ENCODE measurements at regions not wholly inside any gene's neighbourhood (a gene's known extent, or its start where the extent isn't known, plus 50 kb on each side); places are given as distances from the start of the nearest gene placed in this dataset.

GRCh38 chr4:117429506-117429905 lies 344.1 kb upstream of the TRAM1L1 start:
- DNase-seq (no peak), ATAC-seq (peak; percentile 49)

- no peak for DNase-seq
- ATAC-seq = no peak
These were observed 349.0 kb upstream of the TRAM1L1 start for GRCh38 chr4:117434424-117434823.

- ATAC-seq = no peak
- peak; percentile 39 for DNase-seq
These were observed 362.5 kb upstream of the TRAM1L1 start for GRCh38 chr4:117447925-117448324.

- ATAC-seq (no peak), DNase-seq (no peak)
These were observed 369.7 kb upstream of the TRAM1L1 start for GRCh38 chr4:117455088-117455487.

GRCh38 chr4:117466388-117466787 lies 381.0 kb upstream of the TRAM1L1 start:
- ATAC-seq (no peak), DNase-seq (no peak)

GRCh38 chr4:117467404-117467803 lies 382.0 kb upstream of the TRAM1L1 start:
- no peak for DNase-seq
- no peak for ATAC-seq

- DNase-seq = no peak
- no peak for ATAC-seq
These were observed 389.6 kb upstream of the TRAM1L1 start for GRCh38 chr4:117474987-117475386.

GRCh38 chr4:117477925-117478324 lies 392.5 kb upstream of the TRAM1L1 start:
- ATAC-seq (no peak), DNase-seq (no peak)

GRCh38 chr4:117478702-117479101 lies 393.3 kb upstream of the TRAM1L1 start:
- DNase-seq (no peak), ATAC-seq (no peak)

GRCh38 chr4:117479673-117480072 lies 394.3 kb upstream of the TRAM1L1 start:
- peak; percentile 23 for ATAC-seq
- peak; percentile 3 for DNase-seq

- DNase-seq = no peak
- ATAC-seq = no peak
These were observed 396.4 kb upstream of the TRAM1L1 start for GRCh38 chr4:117481742-117482141.

GRCh38 chr4:117488692-117489091 lies 403.3 kb upstream of the TRAM1L1 start:
- DNase-seq = no peak
- ATAC-seq = no peak

GRCh38 chr4:117489107-117489506 lies 403.7 kb upstream of the TRAM1L1 start:
- no peak for DNase-seq
- no peak for ATAC-seq

GRCh38 chr4:117491516-117491915 lies 406.1 kb upstream of the TRAM1L1 start:
- DNase-seq = no peak
- ATAC-seq = no peak

GRCh38 chr4:117495802-117496201 lies 410.4 kb upstream of the TRAM1L1 start:
- no peak for DNase-seq
- ATAC-seq = no peak

GRCh38 chr4:117512414-117512813 lies 427.0 kb upstream of the TRAM1L1 start:
- no peak for DNase-seq
- ATAC-seq = no peak

GRCh38 chr4:117514391-117515175 lies 429.2 kb upstream of the TRAM1L1 start:
- DNase-seq (no peak), ATAC-seq (no peak)

- no peak for DNase-seq
- ATAC-seq = no peak
These were observed 430.5 kb upstream of the TRAM1L1 start for GRCh38 chr4:117515921-117516320.

- no peak for ATAC-seq
These were observed 442.2 kb upstream of the TRAM1L1 start for GRCh38 chr4:117527601-117528000.

GRCh38 chr4:117529401-117529800 lies 444.0 kb upstream of the TRAM1L1 start:
- ATAC-seq (no peak), DNase-seq (no peak)

More at GRCh38 chr4:117527601-117528000, 442.2 kb upstream of the TRAM1L1 start:
- no peak for DNase-seq

- DNase-seq = no peak
- ATAC-seq = no peak
These were observed 448.1 kb upstream of the TRAM1L1 start for GRCh38 chr4:117533501-117533900.

- ATAC-seq (no peak), DNase-seq (no peak)
These were observed 459.7 kb upstream of the TRAM1L1 start for GRCh38 chr4:117545039-117545438.

GRCh38 chr4:117549524-117549923 lies 464.1 kb upstream of the TRAM1L1 start:
- DNase-seq (no peak), ATAC-seq (no peak)

- ATAC-seq = no peak
- DNase-seq = no peak
These were observed 464.7 kb upstream of the TRAM1L1 start for GRCh38 chr4:117550085-117550484.
